ENCODE measurements at regions not wholly inside any gene's neighbourhood (a gene's known extent, or its start where the extent isn't known, plus 50 kb on each side); places are given as distances from the start of the nearest gene placed in this dataset.

DNA sequence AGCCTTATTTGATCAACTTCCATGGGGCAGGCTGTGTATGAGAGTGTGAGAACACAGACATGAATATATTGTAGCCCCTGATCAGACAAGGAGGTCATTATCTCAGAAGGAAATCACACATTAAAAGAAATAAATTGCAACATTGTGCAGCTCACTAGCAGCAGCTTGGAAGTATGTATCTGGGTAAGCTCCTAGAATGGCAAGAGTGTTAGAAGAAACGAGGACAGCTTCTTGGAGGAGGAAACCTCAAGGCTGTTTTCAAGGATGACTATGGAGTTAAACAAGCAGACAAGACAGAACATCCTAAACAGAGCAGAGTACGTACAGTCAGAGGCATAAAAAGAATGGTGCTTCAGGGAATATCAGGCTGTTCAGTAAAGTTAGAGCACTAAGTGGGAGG is 511.0 kb downstream of the SLCO4C1 start:
- TF ChIP-seq CTCF (IDR thresholded peaks at IDR 0.05), result no peak
- TF ChIP-seq POLR2A (IDR thresholded peaks at IDR 0.05), result no peak
